Nephron progenitor cell (in vitro differentiated cells): ENCODE measurements at regions not wholly inside any gene's neighbourhood (a gene's known extent, or its start where the extent isn't known, plus 50 kb on each side); places are given as distances from the start of the nearest gene placed in this dataset.
"Not testable (repeated sequence)": the region's sequence is repeated elsewhere in the genome, so short reads cannot be mapped to it uniquely, and the experiment has no call there.

ENCODE experiments used
- DNase-seq: peaks from one replicate; pipeline ENCODE4 v3.0.0; 2021
- H3K27ac Mint-ChIP-seq: 2 replicates; pipeline ENCODE4 v1.8.0; 2021; ENCODE audit warnings: mild to moderate bottlenecking, moderate library complexity, mixed read lengths
- H3K27me3 Mint-ChIP-seq: 2 replicates; pipeline ENCODE4 v1.8.0; 2021; ENCODE audit warnings: mild to moderate bottlenecking, low read depth, mixed read lengths; ENCODE audit not compliant: poor library complexity
- H3K36me3 Mint-ChIP-seq: 2 replicates; pipeline ENCODE4 v1.8.0; 2021; ENCODE audit warnings: low read depth, mixed read lengths
- H3K4me1 Mint-ChIP-seq: 2 replicates; pipeline ENCODE4 v1.8.0; 2021; ENCODE audit warnings: mixed read lengths
- H3K4me3 Mint-ChIP-seq: 2 replicates; pipeline ENCODE4 v1.8.0; 2021; ENCODE audit warnings: mild to moderate bottlenecking, moderate library complexity, mixed read lengths
- H3K9me3 Mint-ChIP-seq: 2 replicates; pipeline ENCODE4 v1.8.0; 2021; ENCODE audit warnings: mild to moderate bottlenecking, moderate library complexity, mixed read lengths
- CTCF ChIP-seq: fragments of 200-600 bp; sonication (generic); IDR thresholded peaks from 2 replicates; pipeline ENCODE4 v1.5.0; 2021; ENCODE audit warnings: antibody characterized with exemption

- H3K4me1 Mint-ChIP-seq: peaks cover 5% of the 10 kb centered on the region
- no peak for TF ChIP-seq CTCF
- H3K36me3 Mint-ChIP-seq: no peaks in the 10 kb centered on the region
- H3K4me3 Mint-ChIP-seq: no peak overlapping the region
- H3K9me3 Mint-ChIP-seq: no peaks in the 10 kb centered on the region
- H3K27ac Mint-ChIP-seq: no peak overlapping the region
- DNase-seq: no peak
- peaks cover 8% of the 10 kb centered on the region for H3K27me3 Mint-ChIP-seq
Measured at GRCh38 chr6:9825526-9825925, 589.3 kb downstream of the TFAP2A start.

- not testable (repeated sequence) for H3K4me1 Mint-ChIP-seq, H3K36me3 Mint-ChIP-seq, H3K27me3 Mint-ChIP-seq, H3K4me3 Mint-ChIP-seq, DNase-seq, H3K27ac Mint-ChIP-seq
- peaks cover 20% of the 10 kb centered on the region for H3K9me3 Mint-ChIP-seq
Measured at GRCh38 chr6:9810727-9811126, 604.1 kb downstream of the TFAP2A start.

GRCh38 chr6:9810286-9810685, 604.6 kb downstream of the TFAP2A start:
- no peak for TF ChIP-seq CTCF

GRCh38 chr6:9806195-9806594, 608.7 kb downstream of the TFAP2A start:
- peaks cover 6% of the 10 kb centered on the region for H3K36me3 Mint-ChIP-seq
- H3K4me3 Mint-ChIP-seq: no peak overlapping the region
- no peak for TF ChIP-seq CTCF
- H3K9me3 Mint-ChIP-seq: peaks cover 9% of the 10 kb centered on the region
- no peaks in the 10 kb centered on the region for H3K4me1 Mint-ChIP-seq
- DNase-seq: no peak
- H3K27ac Mint-ChIP-seq: no peak overlapping the region
- H3K27me3 Mint-ChIP-seq: peaks cover 3% of the 10 kb centered on the region

More at GRCh38 chr6:9810286-9810685, 604.6 kb downstream of the TFAP2A start:
- Mint-ChIP-seq H3K4me1 (no peaks in the 10 kb centered on the region), H3K36me3 (peaks cover 6% of the 10 kb centered on the region), H3K9me3 (peaks cover 20% of the 10 kb centered on the region), H3K27me3 (peaks cover 3% of the 10 kb centered on the region), H3K4me3 (no peak overlapping the region), H3K27ac (no peak overlapping the region)
- no peak for DNase-seq

GRCh38 chr6:9801249-9801754, 613.6 kb downstream of the TFAP2A start:
- no peak for DNase-seq
- no peak overlapping the region for H3K27ac Mint-ChIP-seq
- no peak overlapping the region for H3K4me3 Mint-ChIP-seq
- H3K4me1 Mint-ChIP-seq: no peaks in the 10 kb centered on the region
- no peaks in the 10 kb centered on the region for H3K9me3 Mint-ChIP-seq
- peaks cover 6% of the 10 kb centered on the region for H3K27me3 Mint-ChIP-seq
- no peak for TF ChIP-seq CTCF
- H3K36me3 Mint-ChIP-seq: no peaks in the 10 kb centered on the region

- no peak overlapping the region for H3K27ac Mint-ChIP-seq
- no peaks in the 10 kb centered on the region for H3K9me3 Mint-ChIP-seq
- H3K4me3 Mint-ChIP-seq: no peak overlapping the region
- H3K27me3 Mint-ChIP-seq: peaks cover 8% of the 10 kb centered on the region
- no peak for DNase-seq
- no peaks in the 10 kb centered on the region for H3K36me3 Mint-ChIP-seq
- TF ChIP-seq CTCF: no peak
- H3K4me1 Mint-ChIP-seq: peaks cover 11% of the 10 kb centered on the region
Measured at GRCh38 chr6:9799582-9799981, 615.3 kb downstream of the TFAP2A start.
